ENCODE measurements at regions not wholly inside any gene's neighbourhood (a gene's known extent, or its start where the extent isn't known, plus 50 kb on each side); places are given as distances from the start of the nearest gene placed in this dataset.
"Not testable (repeated sequence)": the region's sequence is repeated elsewhere in the genome, so short reads cannot be mapped to it uniquely, and the experiment has no call there.

- no peak for DNase-seq (ENCODE audit: low read depth in 2 of 2)
Measured at GRCh38 chr4:81595798-81596610, 124.3 kb upstream of the RASGEF1B start.

DNA sequence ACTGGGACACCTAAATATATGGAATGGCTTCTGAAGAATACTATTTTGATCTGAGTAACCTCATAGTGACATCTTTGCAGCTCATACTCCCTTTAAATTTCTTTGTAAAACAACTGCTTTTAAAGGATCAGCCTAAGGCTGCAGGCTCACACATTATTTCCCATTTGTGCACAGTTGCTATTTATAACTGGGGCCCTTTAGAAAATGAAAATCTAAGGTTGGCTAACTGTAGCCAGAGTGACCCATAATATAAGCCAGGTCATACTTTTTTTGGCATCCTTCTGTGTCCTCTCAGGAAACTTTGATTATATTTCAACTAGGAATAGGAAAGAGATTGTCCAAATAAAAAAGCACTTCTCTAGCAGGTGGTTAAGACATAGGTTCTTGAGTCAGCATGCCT is 123.6 kb upstream of the RASGEF1B start:
- no peak for DNase-seq (ENCODE audit: low read depth in 2 of 2)

DNA sequence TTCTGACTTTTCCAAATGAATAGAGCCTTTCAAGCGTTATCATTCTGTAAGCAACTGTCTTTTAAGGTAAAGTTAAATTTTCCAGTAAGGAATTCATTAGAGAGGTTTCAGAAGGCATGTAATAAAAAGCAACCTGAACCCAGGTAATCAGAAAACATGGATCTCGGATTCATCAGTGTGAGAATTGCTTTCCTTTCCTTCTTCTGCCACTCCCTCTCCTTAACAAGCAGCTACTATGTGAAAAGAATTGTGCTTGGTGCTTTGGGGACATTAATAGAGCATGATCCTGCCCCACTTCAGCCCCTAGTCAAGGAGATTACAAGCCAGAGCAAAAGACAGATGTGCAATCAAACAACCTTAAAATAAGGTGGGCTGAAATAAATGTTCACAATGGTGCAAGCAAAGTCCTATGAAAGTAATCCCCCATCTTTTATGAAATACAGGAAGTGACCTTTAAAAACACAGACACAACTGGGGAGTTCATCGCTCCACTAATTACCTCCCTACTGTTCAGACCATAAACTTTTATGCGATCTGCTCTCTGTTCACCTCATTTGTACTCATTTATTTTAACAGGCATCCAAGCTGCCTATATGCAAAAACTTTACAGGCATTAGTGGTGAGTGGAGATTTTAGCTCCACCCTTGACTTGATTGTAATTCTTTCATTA is 122.9 kb upstream of the RASGEF1B start:
- no peak for DNase-seq (ENCODE audit: low read depth in 2 of 2)

GRCh38 chr4:81592701-81593100 is 121.0 kb upstream of the RASGEF1B start:
- DNase-seq (ENCODE audit: low read depth in 2 of 2) = no peak

DNA sequence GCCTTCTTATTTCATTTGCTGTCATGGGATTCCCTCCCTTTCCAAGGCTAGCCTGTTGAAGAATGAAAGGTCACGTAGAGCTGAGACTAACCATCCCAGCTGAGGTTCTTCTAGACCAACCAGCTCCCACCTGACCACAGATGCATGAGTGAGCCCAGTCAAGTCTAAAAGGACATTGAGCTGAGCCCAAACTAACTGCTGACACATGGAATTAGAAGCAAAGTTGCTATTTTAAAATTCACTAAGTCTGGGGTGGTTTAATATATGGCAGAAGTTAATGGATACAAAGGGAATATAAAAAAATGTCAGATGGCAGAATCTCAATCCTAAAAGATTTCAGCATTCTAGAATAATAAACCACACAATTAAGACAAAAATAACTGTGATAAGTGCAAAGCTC is 118.9 kb upstream of the RASGEF1B start:
- no peak for DNase-seq (ENCODE audit: low read depth in 2 of 2)

GRCh38 chr4:81589262-81589661 is 117.6 kb upstream of the RASGEF1B start:
- no peak for DNase-seq (ENCODE audit: low read depth in 2 of 2)

GRCh38 chr4:81586706-81587105 is 115.0 kb upstream of the RASGEF1B start:
- DNase-seq (ENCODE audit: low read depth in 2 of 2) = no peak

GRCh38 chr4:81580994-81581374 is 109.3 kb upstream of the RASGEF1B start:
- DNase-seq (ENCODE audit: low read depth in 2 of 2) = not testable (repeated sequence)

DNA sequence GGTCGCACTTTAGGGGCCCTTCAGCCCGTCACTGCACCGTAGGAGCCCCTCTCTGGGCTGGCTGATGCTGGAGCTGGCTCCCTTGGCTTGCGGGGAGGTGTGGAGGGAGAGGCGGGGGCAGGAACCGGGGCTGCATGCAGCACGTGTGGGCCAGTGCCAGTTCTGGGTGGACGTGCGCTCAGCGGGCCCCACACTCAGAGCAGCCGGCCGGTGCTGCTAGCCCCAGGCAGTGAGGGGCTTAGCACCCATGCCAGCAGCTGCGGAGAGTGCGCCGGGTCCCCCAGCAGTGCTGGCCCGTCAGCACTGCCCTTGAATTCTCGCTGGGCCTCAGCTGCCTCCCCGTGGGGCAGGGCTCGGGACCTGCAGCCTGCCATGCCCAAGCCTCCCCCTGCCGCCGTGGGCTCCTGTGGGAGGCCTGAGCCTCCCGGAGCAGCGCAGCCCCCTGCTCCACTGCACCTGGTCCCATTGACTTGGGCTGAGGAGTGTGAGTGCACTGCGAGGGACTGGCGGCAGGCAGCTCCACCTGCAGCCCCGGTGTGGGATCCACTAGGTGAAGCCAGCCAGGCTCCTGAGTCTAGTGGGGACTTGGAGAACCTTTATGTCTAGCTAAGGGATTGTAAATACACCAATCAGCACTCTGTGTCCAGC is 108.8 kb upstream of the RASGEF1B start:
- no peak for DNase-seq (ENCODE audit: low read depth in 2 of 2)

DNA sequence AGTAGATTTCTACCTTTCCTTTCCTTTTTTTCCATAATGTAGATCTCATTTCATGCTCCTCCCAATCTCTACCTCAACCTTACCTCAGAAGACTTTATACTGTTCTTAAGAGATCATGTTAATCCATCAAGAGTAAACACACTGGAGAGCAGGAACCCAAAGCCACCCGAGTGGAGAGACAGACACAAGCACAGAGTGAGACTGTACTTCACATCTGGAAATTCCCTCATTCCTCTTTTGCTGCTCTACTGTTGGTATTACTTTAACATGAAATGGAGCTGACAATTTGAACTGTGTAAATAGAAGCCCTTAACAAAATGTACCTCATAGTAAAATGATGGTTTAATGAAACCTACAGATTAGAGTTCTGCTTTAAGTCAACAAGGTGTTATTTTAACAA is 105.7 kb upstream of the RASGEF1B start:
- no peak for DNase-seq (ENCODE audit: low read depth in 2 of 2)

- DNase-seq (ENCODE audit: low read depth in 2 of 2) = no peak
Measured at GRCh38 chr4:81574991-81575390, 103.3 kb upstream of the RASGEF1B start.

DNA sequence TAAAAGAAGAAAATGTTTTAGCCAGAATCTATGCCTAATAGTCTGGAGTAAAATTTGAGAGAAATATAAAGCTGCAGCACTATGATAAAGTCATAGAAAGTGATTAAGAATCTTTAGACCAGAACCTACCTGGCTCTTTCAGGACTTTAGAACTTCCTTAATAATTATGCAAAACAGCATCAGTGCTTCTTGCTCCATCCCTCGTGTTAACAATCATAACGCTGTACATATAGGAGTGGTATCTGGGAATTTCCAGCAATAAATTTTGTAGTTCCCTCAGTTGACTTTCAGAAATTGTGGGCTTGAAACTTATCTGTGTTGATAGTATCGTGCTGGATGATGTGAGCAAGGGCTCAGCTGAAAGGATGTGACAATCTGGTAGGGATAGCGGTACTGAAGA is 102.1 kb upstream of the RASGEF1B start:
- DNase-seq (ENCODE audit: low read depth in 2 of 2) = no peak

DNA sequence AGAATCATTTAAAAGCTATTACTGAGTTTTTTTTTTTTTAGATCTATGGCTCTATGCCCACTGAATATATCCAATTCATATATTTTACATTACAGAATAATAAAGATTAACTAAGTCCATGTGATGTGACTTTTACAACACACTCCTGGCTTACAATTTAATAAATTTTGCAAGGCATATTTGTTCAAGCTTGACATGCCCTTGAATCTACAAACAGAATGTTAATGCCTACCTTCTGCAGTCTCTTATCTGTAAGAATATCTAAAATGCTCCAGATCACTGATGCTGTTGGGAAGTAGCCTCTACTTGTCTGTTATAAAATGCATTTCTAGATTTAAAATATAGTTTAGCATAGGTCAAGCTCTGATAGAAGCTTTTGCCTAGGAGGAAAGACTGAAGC is 100.7 kb upstream of the RASGEF1B start:
- DNase-seq (ENCODE audit: low read depth in 2 of 2) = no peak

DNA sequence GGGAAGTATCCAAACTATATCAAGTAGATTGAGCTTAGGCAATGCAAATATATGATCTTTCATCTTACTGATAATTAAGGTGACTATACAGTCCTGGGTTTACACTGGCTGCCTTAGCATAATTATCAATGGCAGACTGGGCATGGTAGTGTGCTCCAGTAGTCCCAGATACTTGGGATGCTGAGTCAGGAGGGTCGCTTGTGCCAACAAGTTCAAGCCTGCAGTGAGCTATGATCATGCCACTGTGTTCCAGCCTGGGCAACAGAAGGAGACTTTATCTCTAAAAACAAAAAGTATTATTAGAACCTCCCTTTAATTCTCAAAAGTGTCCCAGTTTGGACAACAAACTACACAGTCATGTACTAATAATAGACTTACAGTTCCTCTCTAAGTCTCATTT is 99.4 kb upstream of the RASGEF1B start:
- DNase-seq (ENCODE audit: low read depth in 2 of 2) = no peak

DNA sequence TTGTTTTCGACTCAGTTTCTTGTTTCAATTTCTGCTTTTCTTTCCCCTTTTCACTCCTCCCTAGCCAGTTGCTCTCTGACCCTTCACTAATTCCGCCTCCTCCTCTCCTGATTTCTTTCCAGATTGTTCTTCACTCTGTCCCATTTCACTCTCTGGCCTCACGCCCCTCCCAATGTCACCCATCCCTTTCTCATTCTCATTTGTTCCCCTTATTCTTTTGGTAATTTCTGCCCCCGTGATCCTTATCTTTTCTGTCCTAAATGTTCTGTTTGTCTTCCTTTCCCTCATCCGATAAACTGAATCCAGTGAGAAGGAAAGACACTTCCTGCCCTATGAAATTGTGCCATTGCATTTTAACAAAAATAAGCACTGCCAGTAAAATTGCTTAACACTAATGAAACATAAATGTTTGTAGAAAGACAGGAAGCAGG is 94.5 kb upstream of the RASGEF1B start:
- no peak for DNase-seq (ENCODE audit: low read depth in 2 of 2)

DNA sequence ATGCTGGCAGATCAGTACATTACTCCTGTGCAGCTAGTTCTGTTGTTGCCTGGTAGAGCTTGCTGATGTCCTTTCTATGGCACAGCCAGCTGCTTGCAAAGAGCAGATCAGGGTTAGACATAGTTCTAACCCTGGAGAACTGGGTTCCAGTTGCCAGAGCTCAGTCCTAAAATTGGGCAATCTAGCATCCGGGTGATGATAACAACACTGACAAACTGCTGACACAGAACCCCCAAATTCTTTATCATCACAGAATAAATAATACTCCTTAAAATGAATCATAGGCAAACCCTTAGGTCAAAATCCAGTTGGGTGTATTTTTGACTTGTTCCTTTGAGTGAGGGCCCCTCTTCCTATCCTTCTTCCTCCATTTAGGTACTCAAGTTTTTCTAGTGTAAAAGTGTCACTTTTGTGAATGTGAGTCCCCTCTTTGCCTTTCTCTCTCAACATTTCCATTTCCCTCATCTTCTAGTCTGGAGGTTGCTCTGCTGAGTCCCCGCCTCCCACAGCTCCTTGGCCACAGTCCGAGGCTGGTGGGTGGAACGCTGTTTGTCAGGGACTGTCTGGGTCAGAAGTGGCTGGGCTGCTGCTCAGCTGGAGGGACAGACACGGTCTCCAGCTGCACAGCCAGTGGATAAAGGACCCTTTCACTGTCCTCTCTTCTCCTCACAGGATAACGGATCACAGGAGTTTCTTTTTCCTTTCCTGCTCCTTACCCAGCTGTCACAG is 93.6 kb upstream of the RASGEF1B start:
- DNase-seq (ENCODE audit: low read depth in 2 of 2) = no peak

DNA sequence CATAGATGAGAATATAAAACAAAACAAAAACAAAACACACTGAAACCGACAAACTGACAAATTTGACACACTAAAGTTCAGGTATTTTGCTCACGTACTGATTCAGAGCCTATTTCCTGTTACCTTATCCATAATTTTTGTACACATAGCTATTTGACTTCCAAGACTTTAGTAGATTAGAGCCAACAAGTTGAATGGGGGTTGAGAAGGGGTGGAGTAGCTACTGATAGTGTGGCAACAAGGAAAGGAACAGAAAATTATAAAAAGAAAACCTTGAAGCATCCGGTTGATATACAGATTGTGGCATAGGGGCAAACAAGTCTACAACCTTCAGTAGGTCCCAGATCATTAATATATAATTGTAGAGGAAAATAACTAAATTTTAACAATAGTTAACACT is 92.3 kb upstream of the RASGEF1B start:
- DNase-seq (ENCODE audit: low read depth in 2 of 2) = no peak

- no peak for DNase-seq (ENCODE audit: low read depth in 2 of 2)
Measured at GRCh38 chr4:81562093-81562492, 90.4 kb upstream of the RASGEF1B start.

DNA sequence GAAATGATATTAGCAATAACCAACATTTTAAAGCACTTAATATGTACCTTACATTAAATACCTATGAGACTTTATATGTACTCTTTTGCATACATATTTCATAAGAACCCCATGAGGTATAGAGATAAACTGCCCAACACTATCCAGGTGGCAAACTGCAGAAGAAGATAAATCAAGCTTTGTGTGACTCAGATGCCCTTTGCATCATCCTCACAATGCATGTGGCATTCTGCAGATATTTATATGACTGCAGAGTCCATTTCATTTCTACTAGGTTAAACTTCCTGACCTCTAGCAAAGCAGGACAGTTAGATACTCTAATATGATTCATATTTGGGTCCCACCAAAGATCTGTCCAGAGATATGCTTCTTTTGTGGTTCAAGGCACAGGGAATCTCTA is 85.6 kb upstream of the RASGEF1B start:
- DNase-seq (ENCODE audit: low read depth in 2 of 2) = no peak

- DNase-seq (ENCODE audit: low read depth in 2 of 2) = no peak
Measured at GRCh38 chr4:81555489-81555888, 83.8 kb upstream of the RASGEF1B start.

DNA sequence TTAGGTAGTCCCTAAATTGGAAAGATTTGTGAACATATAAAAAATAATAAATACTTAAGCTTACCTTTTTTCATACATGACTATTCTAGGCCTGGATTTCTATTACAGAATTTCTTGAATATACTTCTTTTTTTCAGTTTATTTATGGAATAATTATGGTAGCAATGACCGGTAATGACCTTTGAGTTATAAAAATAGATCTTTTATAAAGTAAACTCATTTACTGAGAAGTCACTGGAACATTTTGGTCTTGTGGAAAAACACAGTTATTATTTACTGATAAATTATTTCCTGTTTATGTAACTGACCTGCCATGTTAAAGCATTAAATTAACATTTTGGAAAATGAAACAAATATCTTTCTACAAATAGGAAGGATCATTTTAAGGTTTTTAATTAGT is 80.4 kb upstream of the RASGEF1B start:
- no peak for DNase-seq (ENCODE audit: low read depth in 2 of 2)

GRCh38 chr4:81550388-81550859 is 78.7 kb upstream of the RASGEF1B start:
- no peak for DNase-seq (ENCODE audit: low read depth in 2 of 2)

Data from stimulated activated CD8-positive, alpha-beta memory T cell treated with anti-CD3 and anti-CD28 coated beads, Interleukin-15, amount 100 ng/mL, for 4 hours (primary cell).